Activated naive CD8-positive, alpha-beta T cell treated with anti-CD3 and anti-CD28 coated beads for 36 hours (primary cell): ENCODE measurements at regions not wholly inside any gene's neighbourhood (a gene's known extent, or its start where the extent isn't known, plus 50 kb on each side); places are given as distances from the start of the nearest gene placed in this dataset.
"Not testable (repeated sequence)": the region's sequence is repeated elsewhere in the genome, so short reads cannot be mapped to it uniquely, and the experiment has no call there.

Experiments used
- DNase-seq: peaks from one replicate; pipeline ENCODE4 v3.0.0; 2021
- H3K27ac Mint-ChIP-seq: one replicate; pipeline ENCODE4 v1.8.0; 2022; ENCODE audit warnings: mild to moderate bottlenecking, moderate library complexity, mixed read lengths
- H3K27me3 Mint-ChIP-seq: one replicate; pipeline ENCODE4 v1.8.0; 2022; ENCODE audit warnings: mild to moderate bottlenecking, mixed read lengths
- H3K36me3 Mint-ChIP-seq: one replicate; pipeline ENCODE4 v1.8.0; 2021; ENCODE audit warnings: mild to moderate bottlenecking, mixed read lengths
- H3K4me1 Mint-ChIP-seq: one replicate; pipeline ENCODE4 v1.8.0; 2021; ENCODE audit warnings: mixed read lengths
- H3K4me3 Mint-ChIP-seq: one replicate; pipeline ENCODE4 v1.8.0; 2022; ENCODE audit warnings: mild to moderate bottlenecking, moderate library complexity, mixed read lengths
- H3K9me3 Mint-ChIP-seq: one replicate; pipeline ENCODE4 v1.8.0; 2022; ENCODE audit warnings: mixed read lengths

DNA sequence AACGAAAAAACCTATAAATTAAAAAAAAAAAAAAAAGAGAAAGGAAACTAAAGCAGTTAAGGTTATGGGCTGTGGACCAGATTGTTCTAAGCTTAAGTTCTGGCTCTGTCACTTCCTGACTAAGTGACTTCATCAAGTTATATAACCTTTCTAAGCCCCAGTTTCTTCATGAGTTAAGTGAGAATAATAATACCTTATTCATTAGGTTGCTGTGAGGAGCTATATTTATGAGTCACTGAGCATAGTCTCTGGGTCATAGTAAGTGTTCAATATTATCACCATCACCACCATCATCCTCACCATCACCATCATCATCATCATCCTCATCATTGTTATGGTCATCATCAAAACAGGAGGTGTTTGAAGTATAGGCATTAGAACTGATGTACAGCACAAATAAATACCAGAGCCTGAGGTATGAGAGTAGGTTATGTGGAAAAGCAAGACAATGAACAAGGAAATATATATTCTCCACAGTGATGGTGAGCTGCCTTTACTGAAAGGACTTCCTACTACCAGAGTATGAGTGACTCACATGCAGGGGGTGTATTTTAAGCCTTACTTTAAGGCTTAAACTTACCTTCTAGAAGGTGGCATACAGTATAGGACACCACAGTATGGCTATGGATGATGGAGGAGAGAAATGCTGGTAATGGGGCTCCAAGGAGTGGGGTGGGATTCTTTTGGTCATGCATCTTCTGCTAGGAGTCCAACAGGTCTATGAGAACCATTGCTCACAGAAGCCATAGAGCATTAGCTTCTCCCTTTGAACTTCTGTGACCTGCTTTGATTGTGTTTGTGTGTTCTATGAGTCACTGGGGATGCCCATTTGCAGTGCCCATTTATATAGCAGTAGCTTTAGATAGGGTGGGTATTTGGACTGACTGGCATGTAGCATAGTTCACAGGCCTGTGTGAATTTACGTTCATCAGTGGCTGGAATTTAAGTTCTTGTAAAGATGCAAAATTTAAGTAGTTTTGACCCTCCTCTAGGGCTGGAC lies 104.4 kb downstream of the KLF5 start:
- no peaks in the 10 kb centered on the region for H3K4me1 Mint-ChIP-seq
- H3K9me3 Mint-ChIP-seq: peaks cover 3% of the 10 kb centered on the region
- DNase-seq: no peak
- H3K27ac Mint-ChIP-seq: no peak overlapping the region
- no peaks in the 10 kb centered on the region for H3K27me3 Mint-ChIP-seq
- H3K36me3 Mint-ChIP-seq: no peaks in the 10 kb centered on the region
- no peak overlapping the region for H3K4me3 Mint-ChIP-seq

DNA sequence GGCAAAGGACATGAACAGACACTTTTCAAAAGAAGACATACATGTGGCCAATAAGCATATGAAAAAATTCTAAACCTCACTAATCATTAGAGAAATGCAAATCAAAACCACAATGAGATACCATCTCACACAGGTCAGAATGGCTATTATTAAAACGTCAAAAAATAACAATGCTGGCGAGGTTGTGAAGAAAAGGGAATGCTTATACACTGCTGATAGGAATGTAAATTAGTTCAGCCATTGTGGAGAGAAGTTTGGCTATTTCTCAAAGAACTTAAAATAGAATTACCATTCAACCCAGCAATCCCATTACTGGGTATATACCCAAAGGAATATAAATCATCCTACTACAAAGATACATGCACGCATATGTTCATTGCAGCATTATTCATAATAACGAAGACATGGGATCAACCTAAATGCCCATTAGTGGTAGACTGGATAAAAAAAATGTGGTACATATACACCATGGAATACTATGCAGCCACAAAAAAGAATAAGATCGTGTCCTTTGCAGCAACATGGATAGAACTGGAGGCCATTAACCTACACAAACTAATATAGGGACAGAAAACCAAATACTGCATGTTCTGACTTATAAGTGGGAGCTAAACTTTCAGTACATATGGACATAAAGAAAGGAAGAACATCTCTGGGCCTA lies 101.7 kb downstream of the KLF5 start:
- H3K36me3 Mint-ChIP-seq, DNase-seq, H3K4me1 Mint-ChIP-seq, H3K4me3 Mint-ChIP-seq, H3K27ac Mint-ChIP-seq, H3K27me3 Mint-ChIP-seq, H3K9me3 Mint-ChIP-seq: not testable (repeated sequence)

GRCh38 chr13:73158851-73159250 lies 100.0 kb downstream of the KLF5 start:
- no peak overlapping the region for H3K27ac Mint-ChIP-seq
- H3K27me3 Mint-ChIP-seq: no peaks in the 10 kb centered on the region
- no peak overlapping the region for H3K4me3 Mint-ChIP-seq
- H3K36me3 Mint-ChIP-seq: no peaks in the 10 kb centered on the region
- no peak for DNase-seq
- peaks cover 3% of the 10 kb centered on the region for H3K9me3 Mint-ChIP-seq
- H3K4me1 Mint-ChIP-seq: no peaks in the 10 kb centered on the region

- Mint-ChIP-seq H3K27ac (no peak overlapping the region), H3K4me3 (no peak overlapping the region), H3K4me1 (no peaks in the 10 kb centered on the region), H3K27me3 (no peaks in the 10 kb centered on the region), H3K9me3 (peaks cover 3% of the 10 kb centered on the region), H3K36me3 (no peaks in the 10 kb centered on the region)
- no peak for DNase-seq
Measured at GRCh38 chr13:73157031-73157430, 98.2 kb downstream of the KLF5 start.

- Mint-ChIP-seq H3K27ac (no peak overlapping the region), H3K36me3 (no peaks in the 10 kb centered on the region)
Measured at GRCh38 chr13:73146707-73147106, 87.9 kb downstream of the KLF5 start.

DNA sequence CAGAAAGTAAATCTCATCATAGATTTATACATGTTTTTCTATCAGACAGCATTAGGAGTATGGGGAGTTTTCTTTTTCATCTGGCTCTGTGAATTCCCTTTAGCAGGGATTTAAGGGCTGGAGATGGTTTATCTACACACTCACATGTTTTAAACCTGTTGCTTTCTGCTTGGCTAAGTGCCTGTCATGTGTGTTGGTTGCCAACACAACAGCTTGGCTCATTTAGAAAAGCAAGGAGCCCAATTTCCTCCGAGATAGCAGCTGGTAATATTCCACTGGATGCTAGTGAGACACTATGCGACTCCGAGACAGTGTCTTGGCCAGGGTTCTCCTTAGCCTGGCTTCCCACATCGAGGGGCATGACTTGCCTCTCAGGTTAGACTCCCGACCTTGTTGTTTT lies 83.3 kb downstream of the KLF5 start:
- no peak for DNase-seq
- Mint-ChIP-seq H3K27me3 (no peaks in the 10 kb centered on the region), H3K4me1 (no peaks in the 10 kb centered on the region), H3K9me3 (no peaks in the 10 kb centered on the region), H3K4me3 (no peak overlapping the region), H3K36me3 (no peaks in the 10 kb centered on the region), H3K27ac (no peak overlapping the region)

More at GRCh38 chr13:73146707-73147106, 87.9 kb downstream of the KLF5 start:
- no peaks in the 10 kb centered on the region for H3K27me3 Mint-ChIP-seq
- no peak for DNase-seq
- no peaks in the 10 kb centered on the region for H3K9me3 Mint-ChIP-seq
- H3K4me3 Mint-ChIP-seq: no peak overlapping the region
- H3K4me1 Mint-ChIP-seq: no peaks in the 10 kb centered on the region

GRCh38 chr13:73141292-73141771 lies 82.5 kb downstream of the KLF5 start:
- DNase-seq: no peak
- no peaks in the 10 kb centered on the region for H3K27me3 Mint-ChIP-seq
- H3K9me3 Mint-ChIP-seq: no peaks in the 10 kb centered on the region
- H3K4me3 Mint-ChIP-seq: no peak overlapping the region
- H3K4me1 Mint-ChIP-seq: no peaks in the 10 kb centered on the region
- H3K36me3 Mint-ChIP-seq: no peaks in the 10 kb centered on the region
- H3K27ac Mint-ChIP-seq: no peak overlapping the region

GRCh38 chr13:73140801-73141200 lies 82.0 kb downstream of the KLF5 start:
- Mint-ChIP-seq H3K27ac (no peak overlapping the region), H3K4me1 (no peaks in the 10 kb centered on the region), H3K36me3 (no peaks in the 10 kb centered on the region), H3K9me3 (no peaks in the 10 kb centered on the region), H3K4me3 (no peak overlapping the region), H3K27me3 (no peaks in the 10 kb centered on the region)
- no peak for DNase-seq

DNA sequence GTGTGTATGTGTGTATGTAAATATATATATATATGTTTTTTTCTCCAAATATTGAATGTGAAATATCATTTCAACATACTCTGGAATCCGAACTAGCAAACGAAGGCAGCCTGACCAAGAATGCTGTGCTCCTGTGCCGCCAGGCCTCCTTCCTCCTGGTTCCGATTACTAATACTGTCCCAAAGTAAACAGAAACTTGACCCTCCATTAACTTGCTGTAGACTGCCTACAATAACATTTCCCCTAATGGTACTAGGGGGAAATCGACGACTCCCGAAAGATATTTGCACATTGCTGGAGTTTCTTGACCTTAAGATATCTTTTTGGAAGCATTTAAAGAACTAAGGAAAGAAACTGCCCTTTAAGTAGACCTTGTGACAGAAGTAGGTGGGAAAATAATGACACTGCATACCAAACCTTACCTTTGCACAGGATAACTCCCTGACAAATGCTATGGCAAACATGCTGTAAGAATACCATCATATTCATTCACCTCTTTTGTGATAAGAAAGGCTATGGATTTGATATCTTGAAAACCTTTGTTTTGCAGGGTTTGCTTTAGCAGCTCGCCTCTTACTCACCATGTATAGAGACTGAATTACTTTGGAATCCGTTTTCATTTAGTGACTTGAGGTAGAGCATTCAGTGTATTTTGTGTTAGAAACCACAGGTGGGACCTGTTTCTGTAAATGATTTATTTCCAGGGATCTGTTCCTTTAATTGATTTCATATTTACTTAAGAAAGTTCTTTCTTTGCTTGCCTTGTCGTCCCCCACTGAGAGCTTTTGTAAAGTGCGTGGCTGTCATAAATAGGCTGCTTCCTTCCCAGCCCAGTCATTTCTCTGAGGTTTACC lies 80.1 kb downstream of the KLF5 start:
- peaks cover 2% of the 10 kb centered on the region for H3K9me3 Mint-ChIP-seq
- H3K27ac Mint-ChIP-seq: no peak overlapping the region
- H3K4me3 Mint-ChIP-seq: no peak overlapping the region
- no peaks in the 10 kb centered on the region for H3K27me3 Mint-ChIP-seq
- no peaks in the 10 kb centered on the region for H3K36me3 Mint-ChIP-seq
- DNase-seq: no peak
- H3K4me1 Mint-ChIP-seq: no peaks in the 10 kb centered on the region

- H3K4me3 Mint-ChIP-seq: no peak overlapping the region
- peaks cover 2% of the 10 kb centered on the region for H3K9me3 Mint-ChIP-seq
- H3K27me3 Mint-ChIP-seq: no peaks in the 10 kb centered on the region
- H3K27ac Mint-ChIP-seq: no peak overlapping the region
- no peak for DNase-seq
- H3K4me1 Mint-ChIP-seq: no peaks in the 10 kb centered on the region
- H3K36me3 Mint-ChIP-seq: no peaks in the 10 kb centered on the region
Measured at GRCh38 chr13:73138276-73138637, 79.5 kb downstream of the KLF5 start.

- H3K27me3 Mint-ChIP-seq: no peaks in the 10 kb centered on the region
- no peak overlapping the region for H3K4me3 Mint-ChIP-seq
- H3K4me1 Mint-ChIP-seq: no peaks in the 10 kb centered on the region
- no peak for DNase-seq
- no peak overlapping the region for H3K27ac Mint-ChIP-seq
- H3K36me3 Mint-ChIP-seq: no peaks in the 10 kb centered on the region
- peaks cover 2% of the 10 kb centered on the region for H3K9me3 Mint-ChIP-seq
Measured at GRCh38 chr13:73136776-73137175, 78.0 kb downstream of the KLF5 start.

DNA sequence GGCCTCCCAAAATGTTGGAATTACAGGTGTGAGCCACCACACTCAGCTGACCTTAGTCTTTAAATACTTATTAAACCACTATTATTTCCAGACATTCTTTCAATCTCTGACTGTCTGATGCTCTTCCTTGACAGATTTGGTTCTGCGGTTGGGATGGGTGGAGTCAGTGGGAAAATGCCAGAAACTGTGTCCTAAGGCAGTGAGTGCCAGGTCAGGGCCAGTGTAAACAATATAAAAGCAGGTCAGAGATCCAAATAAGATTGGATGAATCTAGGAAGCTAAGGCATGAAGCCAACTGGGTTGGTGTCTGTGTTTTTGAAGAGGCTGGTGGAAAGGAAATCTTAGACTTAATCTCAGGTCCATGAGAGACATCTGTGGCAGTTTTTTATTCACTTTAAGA lies 74.7 kb downstream of the KLF5 start:
- no peak for DNase-seq
- Mint-ChIP-seq H3K27me3 (no peaks in the 10 kb centered on the region), H3K9me3 (peaks cover 2% of the 10 kb centered on the region), H3K4me1 (no peaks in the 10 kb centered on the region), H3K27ac (no peak overlapping the region), H3K4me3 (no peak overlapping the region), H3K36me3 (no peaks in the 10 kb centered on the region)

GRCh38 chr13:73131247-73131646 lies 72.4 kb downstream of the KLF5 start:
- Mint-ChIP-seq H3K36me3 (no peaks in the 10 kb centered on the region), H3K27ac (no peak overlapping the region), H3K4me3 (no peak overlapping the region), H3K9me3 (peaks cover 2% of the 10 kb centered on the region), H3K27me3 (no peaks in the 10 kb centered on the region), H3K4me1 (no peaks in the 10 kb centered on the region)
- DNase-seq: no peak

DNA sequence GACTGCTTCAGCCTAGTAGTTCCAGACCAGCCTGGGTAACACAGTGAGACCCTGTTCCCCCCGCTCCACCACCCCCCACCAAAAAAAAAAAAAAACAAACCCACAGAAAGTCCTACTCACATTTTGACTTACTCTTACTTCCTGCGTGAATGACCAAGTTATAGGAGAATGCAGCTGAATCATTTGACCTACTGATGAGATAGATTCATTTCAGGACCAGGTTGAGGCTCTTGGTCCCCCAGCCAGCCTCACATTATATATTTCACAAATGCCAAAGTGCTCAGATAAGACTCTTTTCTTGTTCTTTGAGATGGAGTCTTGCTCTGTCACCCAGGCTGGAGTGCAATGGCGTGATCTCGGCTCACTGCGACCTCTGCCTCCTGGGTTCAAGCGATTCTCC lies 70.2 kb downstream of the KLF5 start:
- Mint-ChIP-seq H3K4me1 (no peaks in the 10 kb centered on the region), H3K27me3 (no peaks in the 10 kb centered on the region), H3K27ac (no peak overlapping the region), H3K4me3 (no peak overlapping the region), H3K9me3 (no peaks in the 10 kb centered on the region), H3K36me3 (no peaks in the 10 kb centered on the region)
- no peak for DNase-seq
